Gastroesophageal sphincter (tissue), 4 donors: ENCODE measurements at regions not wholly inside any gene's neighbourhood (a gene's known extent, or its start where the extent isn't known, plus 50 kb on each side); places are given as distances from the start of the nearest gene placed in this dataset.

Experiments
- ATAC-seq: fragments of 150-250 bp; one replicate; pipeline ENCODE4 v1.9.1; 2016; ENCODE audit warnings: mild to moderate bottlenecking, moderate library complexity
- H3K27ac ChIP-seq, 4 donors: fragments of 200-600 bp; sonication (generic) in 3 of 4; 1 replicate in 3 of 4; 2 replicates in 1 of 4; pipeline ENCODE4 v1.5.1; 2016 to 2019
- H3K27me3 ChIP-seq: fragments of 200-600 bp; sonication (generic); one replicate; pipeline ENCODE4 v1.5.1; 2019
- H3K36me3 ChIP-seq, 2 donors: fragments of 200-600 bp; sonication (generic); one replicate each; pipeline ENCODE4 v1.5.1; 2019; ENCODE audit warnings: control low read depth in 1 of 2
- H3K4me1 ChIP-seq, 3 donors: fragments of 200-600 bp; sonication (generic); 1 replicate in 2 of 3; 2 replicates in 1 of 3; pipeline ENCODE4 v1.5.1; 2016 to 2019; ENCODE audit warnings: control low read depth in 2 of 3
- H3K4me3 ChIP-seq, 2 donors: fragments of 200-600 bp; sonication (generic); one replicate each; pipeline ENCODE4 v1.5.1; 2019; ENCODE audit warnings: mild to moderate bottlenecking in 1 of 2, moderate library complexity in 1 of 2
- H3K9me3 ChIP-seq, 3 donors: fragments of 200-600 bp; sonication (generic); one replicate each; pipeline ENCODE4 v1.5.1; 2017 to 2019; ENCODE audit warnings: control low read depth in 2 of 3
- EP300 ChIP-seq: sonication (generic); formaldehyde crosslinking; IDR thresholded peaks from one replicate; pipeline ENCODE4 v1.6.1; 2017; ENCODE audit warnings: antibody characterized with exemption, mild to moderate bottlenecking
- POLR2A ChIP-seq, 2 donors: fragments of 450-650 bp; IDR thresholded peaks; one replicate each; pipeline ENCODE4 v1.6.1; 2017; ENCODE audit warnings: antibody characterized with exemption in 2 of 2, mild to moderate bottlenecking in 2 of 2, moderate library complexity in 1 of 2
- POLR2AphosphoS5 ChIP-seq: sonication (generic); formaldehyde crosslinking; IDR thresholded peaks from one replicate; pipeline ENCODE4 v1.6.1; 2017; ENCODE audit warnings: antibody characterized with exemption
- WGBS, 2 donors: methylation state at CpG; one replicate each; pipeline ENCODE4 v1.1.5; 2018; ENCODE audit warnings: low coverage in 1 of 2; 5-methylcytosine and 5-hydroxymethylcytosine counted together
- TF ChIP-seq, protein P1 (sequence below), 4 experiments: fragments of 200-600 bp in 2 of 4; fragments of 450-650 bp in 2 of 4; sonication (generic) in 1 of 4; IDR thresholded peaks; one replicate each; pipeline ENCODE4 v1.5.1; 2017 to 2019; ENCODE audit warnings: antibody characterized with exemption in 4 of 4, mild to moderate bottlenecking in 2 of 4, moderate library complexity in 2 of 4

DNA sequence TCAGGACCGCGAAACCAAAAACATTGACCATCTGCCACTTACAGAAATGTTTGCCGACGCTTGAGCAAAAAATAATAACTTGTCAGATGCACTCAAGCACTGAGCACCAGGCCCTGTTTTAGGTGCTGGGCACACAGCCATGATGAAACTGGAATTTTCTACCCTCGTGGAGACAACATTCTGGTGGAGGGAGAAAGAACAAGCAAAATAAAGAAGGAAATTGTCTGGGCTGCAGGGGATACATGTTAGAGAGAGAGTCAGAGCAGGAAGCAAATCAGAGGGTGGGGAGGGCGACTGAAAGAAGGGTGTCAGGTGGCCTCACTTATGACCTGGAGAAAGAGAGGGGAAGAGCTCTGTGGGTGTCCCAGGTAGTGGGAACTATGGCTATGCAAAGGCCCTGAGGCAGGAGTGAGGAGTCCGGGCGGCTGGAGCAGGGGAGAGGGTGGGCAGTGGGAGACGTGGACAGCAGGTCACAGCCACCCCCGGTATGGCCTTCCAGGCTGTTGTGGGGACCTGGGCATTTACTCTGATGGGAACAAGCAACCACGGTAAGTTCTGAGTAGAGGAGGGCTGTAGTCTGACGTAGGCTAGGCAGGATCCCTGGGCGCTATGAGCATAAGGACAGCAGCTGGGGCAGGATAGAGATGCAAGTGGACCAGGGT is 78.8 kb downstream of the MYEOV start:
- no peak overlapping the region for H3K27ac ChIP-seq
- WGBS, 2 donors: 84 to 88% methylated on average over 6 to 8 of the region's 13 CpGs

DNA sequence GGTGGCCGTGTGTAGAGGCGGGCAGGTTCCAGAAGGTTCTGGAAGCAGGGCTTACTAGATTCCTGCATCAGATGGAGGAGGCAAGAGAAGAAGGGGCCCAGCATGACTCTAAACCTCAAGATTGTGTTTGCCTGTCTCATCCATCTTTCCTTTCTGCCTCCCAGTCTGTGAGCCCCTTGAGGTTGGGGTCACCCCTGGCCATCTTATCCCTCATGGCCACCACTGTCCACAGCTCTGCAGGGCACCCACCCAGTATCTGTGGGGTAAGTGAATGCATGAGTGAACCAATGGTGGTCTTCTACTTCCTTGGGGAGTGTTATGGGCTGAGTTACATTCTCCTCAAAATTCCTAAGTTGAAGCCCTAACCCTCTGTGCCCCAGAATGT is 79.3 kb downstream of the MYEOV start:
- 94 to 100% methylated on average over 2 of the region's 2 CpGs for WGBS, 2 donors
- Histone ChIP-seq H3K27ac (no peak overlapping the region), H3K4me3 (no peak overlapping the region), H3K9me3 (no peaks in the 10 kb centered on the region), H3K36me3 (no peaks in the 10 kb centered on the region), H3K27me3 (peaks cover 37% of the 10 kb centered on the region), H3K4me1 (no peaks in the 10 kb centered on the region)
- no peak for ATAC-seq
- TF ChIP-seq EP300 (no peak), POLR2A (IDR thresholded peaks at IDR 0.05) (no peak), POLR2AphosphoS5 (no peak)
- TF ChIP-seq, protein P1, sequence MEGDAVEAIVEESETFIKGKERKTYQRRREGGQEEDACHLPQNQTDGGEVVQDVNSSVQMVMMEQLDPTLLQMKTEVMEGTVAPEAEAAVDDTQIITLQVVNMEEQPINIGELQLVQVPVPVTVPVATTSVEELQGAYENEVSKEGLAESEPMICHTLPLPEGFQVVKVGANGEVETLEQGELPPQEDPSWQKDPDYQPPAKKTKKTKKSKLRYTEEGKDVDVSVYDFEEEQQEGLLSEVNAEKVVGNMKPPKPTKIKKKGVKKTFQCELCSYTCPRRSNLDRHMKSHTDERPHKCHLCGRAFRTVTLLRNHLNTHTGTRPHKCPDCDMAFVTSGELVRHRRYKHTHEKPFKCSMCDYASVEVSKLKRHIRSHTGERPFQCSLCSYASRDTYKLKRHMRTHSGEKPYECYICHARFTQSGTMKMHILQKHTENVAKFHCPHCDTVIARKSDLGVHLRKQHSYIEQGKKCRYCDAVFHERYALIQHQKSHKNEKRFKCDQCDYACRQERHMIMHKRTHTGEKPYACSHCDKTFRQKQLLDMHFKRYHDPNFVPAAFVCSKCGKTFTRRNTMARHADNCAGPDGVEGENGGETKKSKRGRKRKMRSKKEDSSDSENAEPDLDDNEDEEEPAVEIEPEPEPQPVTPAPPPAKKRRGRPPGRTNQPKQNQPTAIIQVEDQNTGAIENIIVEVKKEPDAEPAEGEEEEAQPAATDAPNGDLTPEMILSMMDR (IDR thresholded peaks at IDR 0.05): no peak

More for the DNA sequence above, 78.8 kb downstream of the MYEOV start:
- H3K4me3 ChIP-seq: no peak overlapping the region
- H3K36me3 ChIP-seq: no peaks in the 10 kb centered on the region
- no peaks in the 10 kb centered on the region for H3K4me1 ChIP-seq
- TF ChIP-seq, protein P1 (IDR thresholded peaks at IDR 0.05): no peak
- TF ChIP-seq POLR2AphosphoS5 (no peak), EP300 (no peak), POLR2A (IDR thresholded peaks at IDR 0.05) (no peak)
- no peaks in the 10 kb centered on the region for H3K9me3 ChIP-seq
- ATAC-seq: no peak
- H3K27me3 ChIP-seq: peaks cover 32% of the 10 kb centered on the region

GRCh38 chr11:69374110-69374945 is 80.4 kb downstream of the MYEOV start:
- TF ChIP-seq, protein P1 (IDR thresholded peaks at IDR 0.05): no peak
- TF ChIP-seq POLR2A (IDR thresholded peaks at IDR 0.05) (no peak), EP300 (no peak), POLR2AphosphoS5 (no peak)
- no peak overlapping the region for H3K4me3 ChIP-seq
- H3K27ac ChIP-seq: no peak overlapping the region
- H3K27me3 ChIP-seq: peaks cover 41% of the 10 kb centered on the region
- 89% methylated on average over 4 of the region's 22 CpGs; no CpG with 5 or more reads in 1 of the 2 donors for WGBS, 2 donors
- H3K36me3 ChIP-seq: no peaks in the 10 kb centered on the region
- no peaks in the 10 kb centered on the region for H3K4me1 ChIP-seq
- ATAC-seq: no peak
- H3K9me3 ChIP-seq: no peaks in the 10 kb centered on the region

- peaks cover 41% of the 10 kb centered on the region for H3K27me3 ChIP-seq
- H3K36me3 ChIP-seq: no peaks in the 10 kb centered on the region
- no peak overlapping the region for H3K4me3 ChIP-seq
- H3K9me3 ChIP-seq: no peaks in the 10 kb centered on the region
- no peaks in the 10 kb centered on the region for H3K4me1 ChIP-seq
- TF ChIP-seq POLR2AphosphoS5: no peak
- TF ChIP-seq, protein P1 (IDR thresholded peaks at IDR 0.05): no peak
- TF ChIP-seq POLR2A (IDR thresholded peaks at IDR 0.05): no peak
- TF ChIP-seq EP300: no peak
- WGBS, 2 donors: no CpG with 5 or more reads among the region's 4 CpGs
- no peak for ATAC-seq
- H3K27ac ChIP-seq: no peak overlapping the region
Measured at GRCh38 chr11:69374946-69375310, 81.0 kb downstream of the MYEOV start.
